Endodermal cell (in vitro differentiated cells): ENCODE measurements at regions not wholly inside any gene's neighbourhood (a gene's known extent, or its start where the extent isn't known, plus 50 kb on each side); places are given as distances from the start of the nearest gene placed in this dataset.
"Not testable (repeated sequence)": the region's sequence is repeated elsewhere in the genome, so short reads cannot be mapped to it uniquely, and the experiment has no call there.

Experiments
- DNase-seq: peaks from one replicate; pipeline ENCODE4 v3.0.0-alpha.2; 2017
- H3K27ac ChIP-seq: 2 replicates; pipeline ENCODE4 v1.5.1; 2013; ENCODE audit warnings: mild to moderate bottlenecking, low read depth, low read length, moderate library complexity
- H3K27me3 ChIP-seq: 2 replicates; pipeline ENCODE4 v1.6.1; 2013; ENCODE audit warnings: mild to moderate bottlenecking, low read length, moderate library complexity; ENCODE audit not compliant: insufficient read depth, control insufficient read depth, poor library complexity, severe bottlenecking
- H3K36me3 ChIP-seq: 2 replicates; pipeline ENCODE4 v1.7.0; 2013; ENCODE audit warnings: mild to moderate bottlenecking, low read length, moderate library complexity; ENCODE audit not compliant: control insufficient read depth, insufficient read depth
- H3K4me1 ChIP-seq: one replicate; pipeline ENCODE4 v1.7.0; 2013; ENCODE audit warnings: low read length; ENCODE audit not compliant: control insufficient read depth, insufficient read depth
- H3K4me3 ChIP-seq: 2 replicates; pipeline ENCODE4 v1.5.1; 2013; ENCODE audit warnings: mild to moderate bottlenecking, low read length, moderate library complexity
- H3K9ac ChIP-seq: 2 replicates; pipeline ENCODE4 v1.6.1; 2013; ENCODE audit warnings: mild to moderate bottlenecking, low read length, moderate library complexity; ENCODE audit not compliant: poor library complexity, severe bottlenecking; ENCODE audit errors: extremely low read depth
- H3K9me3 ChIP-seq: 2 replicates; pipeline ENCODE4 v1.6.1; 2013; ENCODE audit warnings: mild to moderate bottlenecking, low read length, moderate library complexity; ENCODE audit not compliant: control insufficient read depth
- H3K27ac Mint-ChIP-seq: 2 replicates; pipeline ENCODE4 v1.8.0; 2020; ENCODE audit warnings: mixed read lengths
- H3K27me3 Mint-ChIP-seq: 2 replicates; pipeline ENCODE4 v1.8.0; 2021; ENCODE audit warnings: mild to moderate bottlenecking, mixed read lengths; ENCODE audit not compliant: insufficient read depth
- H3K36me3 Mint-ChIP-seq: 2 replicates; pipeline ENCODE4 v1.8.0; 2020; ENCODE audit warnings: low read depth, mixed read lengths
- H3K4me1 Mint-ChIP-seq: 2 replicates; pipeline ENCODE4 v1.8.0; 2020; ENCODE audit warnings: mixed read lengths
- H3K4me3 Mint-ChIP-seq: 2 replicates; pipeline ENCODE4 v1.8.0; 2020; ENCODE audit warnings: mild to moderate bottlenecking, moderate library complexity, mixed read lengths
- H3K9me3 Mint-ChIP-seq: 2 replicates; pipeline ENCODE4 v1.8.0; 2020; ENCODE audit warnings: mild to moderate bottlenecking, mixed read lengths
- WGBS, 2 experiments: methylation state at CpG; one replicate each; pipeline versions ENCODE4 v1.1.5 to v1.1.7; 2013; ENCODE audit warnings: missing lambda C conversion rate in 2 of 2, mixed read lengths in 1 of 2; ENCODE audit not compliant: insufficient coverage in 1 of 2, insufficient read length in 1 of 2; 5-methylcytosine and 5-hydroxymethylcytosine counted together
- TF ChIP-seq, protein P1 (sequence below): fragments of 200-600 bp; sonication (generic); conservative IDR thresholded peaks from 2 replicates; pipeline ENCODE4 v1.5.0; 2021; ENCODE audit warnings: antibody characterized with exemption, mild to moderate bottlenecking

DNA sequence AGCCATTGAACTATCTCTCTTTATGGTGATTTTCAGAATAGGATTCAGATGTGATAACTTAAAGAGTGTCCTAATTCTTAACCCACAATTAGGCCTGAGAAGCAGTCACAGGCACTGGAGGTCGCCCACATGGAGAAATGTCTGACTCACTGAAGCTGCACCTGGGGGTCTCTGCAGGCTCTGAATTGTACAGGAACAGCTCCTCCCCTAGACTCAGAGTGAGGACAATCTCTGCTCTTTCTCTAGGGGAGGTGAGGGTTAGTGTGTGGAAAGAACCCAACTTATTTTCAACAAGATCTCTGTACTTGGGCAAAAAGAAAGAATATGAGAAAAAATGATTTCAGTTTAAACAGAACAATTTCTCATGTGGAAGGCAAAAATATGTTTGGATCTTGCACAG is 1124.6 kb downstream of the TMEM121 start:
- H3K4me3 Mint-ChIP-seq: no peak overlapping the region
- 16% methylated on average over 1 of the region's 1 CpG; no CpG with 5 or more reads in 1 of the 2 experiments for WGBS, 2 experiments

DNA sequence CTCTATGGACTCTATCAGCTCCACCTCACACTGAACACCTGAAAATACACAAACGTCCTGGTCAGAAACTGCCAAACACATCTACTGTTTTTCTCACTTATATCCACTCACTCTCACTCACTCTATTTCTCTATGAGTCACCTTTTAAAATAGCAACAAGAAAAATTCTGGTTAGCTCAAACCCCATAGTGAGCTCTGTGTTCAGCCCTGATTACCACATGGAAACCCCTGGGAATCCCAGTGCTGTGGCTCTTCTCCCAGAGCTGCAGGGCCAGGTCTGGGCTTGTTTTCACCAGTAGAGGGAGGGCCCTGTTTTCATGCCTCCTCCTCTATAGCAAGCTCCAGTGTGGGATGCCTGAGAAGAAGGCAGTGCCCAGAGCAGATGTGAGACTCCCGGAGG is 1126.1 kb downstream of the TMEM121 start:
- peaks cover 82% of the 10 kb centered on the region for H3K9me3 ChIP-seq

More for the DNA sequence above, 1124.6 kb downstream of the TMEM121 start:
- H3K36me3 ChIP-seq: no peaks in the 10 kb centered on the region
- no peak overlapping the region for H3K9ac ChIP-seq
- no peak overlapping the region for H3K4me3 ChIP-seq
- TF ChIP-seq, protein P1, sequence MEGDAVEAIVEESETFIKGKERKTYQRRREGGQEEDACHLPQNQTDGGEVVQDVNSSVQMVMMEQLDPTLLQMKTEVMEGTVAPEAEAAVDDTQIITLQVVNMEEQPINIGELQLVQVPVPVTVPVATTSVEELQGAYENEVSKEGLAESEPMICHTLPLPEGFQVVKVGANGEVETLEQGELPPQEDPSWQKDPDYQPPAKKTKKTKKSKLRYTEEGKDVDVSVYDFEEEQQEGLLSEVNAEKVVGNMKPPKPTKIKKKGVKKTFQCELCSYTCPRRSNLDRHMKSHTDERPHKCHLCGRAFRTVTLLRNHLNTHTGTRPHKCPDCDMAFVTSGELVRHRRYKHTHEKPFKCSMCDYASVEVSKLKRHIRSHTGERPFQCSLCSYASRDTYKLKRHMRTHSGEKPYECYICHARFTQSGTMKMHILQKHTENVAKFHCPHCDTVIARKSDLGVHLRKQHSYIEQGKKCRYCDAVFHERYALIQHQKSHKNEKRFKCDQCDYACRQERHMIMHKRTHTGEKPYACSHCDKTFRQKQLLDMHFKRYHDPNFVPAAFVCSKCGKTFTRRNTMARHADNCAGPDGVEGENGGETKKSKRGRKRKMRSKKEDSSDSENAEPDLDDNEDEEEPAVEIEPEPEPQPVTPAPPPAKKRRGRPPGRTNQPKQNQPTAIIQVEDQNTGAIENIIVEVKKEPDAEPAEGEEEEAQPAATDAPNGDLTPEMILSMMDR: no peak
- no peaks in the 10 kb centered on the region for H3K36me3 Mint-ChIP-seq
- peaks cover 83% of the 10 kb centered on the region for H3K9me3 ChIP-seq
- no peaks in the 10 kb centered on the region for H3K27me3 Mint-ChIP-seq
- H3K4me1 ChIP-seq: no peaks in the 10 kb centered on the region
- H3K9me3 Mint-ChIP-seq: peaks cover 92% of the 10 kb centered on the region
- H3K4me1 Mint-ChIP-seq: no peaks in the 10 kb centered on the region
- H3K27ac Mint-ChIP-seq: no peak overlapping the region
- H3K27me3 ChIP-seq: no peaks in the 10 kb centered on the region
- DNase-seq: no peak
- H3K27ac ChIP-seq: no peak overlapping the region

DNA sequence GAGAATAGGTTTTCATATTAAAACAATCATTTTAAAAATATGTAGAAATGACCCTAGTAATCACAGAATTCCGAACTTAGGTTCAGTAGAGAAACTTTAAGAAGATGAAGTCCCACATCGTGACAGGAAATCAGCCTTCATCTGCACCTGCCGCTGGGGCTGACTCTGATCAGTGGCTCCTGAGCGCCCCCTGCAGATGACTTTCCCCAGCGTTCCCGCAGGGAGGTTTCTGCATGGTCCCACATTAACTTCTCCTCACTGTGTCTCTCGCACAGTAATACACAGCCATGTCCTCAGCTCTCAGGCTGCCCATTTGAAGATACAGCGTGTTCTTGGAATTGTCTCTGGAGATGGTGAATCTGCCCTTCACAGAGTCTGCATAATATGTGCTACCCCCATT is 1131.1 kb downstream of the TMEM121 start:
- Histone ChIP-seq H3K27me3 (no peaks in the 10 kb centered on the region), H3K4me1 (no peaks in the 10 kb centered on the region), H3K27ac (no peak overlapping the region), H3K36me3 (no peaks in the 10 kb centered on the region), H3K9ac (no peak overlapping the region), H3K4me3 (no peak overlapping the region), H3K9me3 (peaks cover 73% of the 10 kb centered on the region)
- 83 to 93% methylated on average over 5 to 8 of the region's 8 CpGs for WGBS, 2 experiments
- Mint-ChIP-seq H3K36me3 (no peaks in the 10 kb centered on the region), H3K9me3 (peaks cover 86% of the 10 kb centered on the region), H3K4me3 (no peak overlapping the region), H3K27ac (no peak overlapping the region), H3K4me1 (no peaks in the 10 kb centered on the region), H3K27me3 (no peaks in the 10 kb centered on the region)
- no peak for DNase-seq
- TF ChIP-seq, protein P1: no peak

More for the DNA sequence above, 1126.1 kb downstream of the TMEM121 start:
- H3K27me3 Mint-ChIP-seq: no peaks in the 10 kb centered on the region
- no peak overlapping the region for H3K9ac ChIP-seq
- no peak overlapping the region for H3K27ac Mint-ChIP-seq
- H3K4me3 Mint-ChIP-seq: no peak overlapping the region
- no peak overlapping the region for H3K4me3 ChIP-seq
- no peaks in the 10 kb centered on the region for H3K4me1 Mint-ChIP-seq
- peaks cover 92% of the 10 kb centered on the region for H3K9me3 Mint-ChIP-seq
- no peaks in the 10 kb centered on the region for H3K27me3 ChIP-seq
- H3K27ac ChIP-seq: no peak overlapping the region
- no peaks in the 10 kb centered on the region for H3K4me1 ChIP-seq
- no peak for DNase-seq
- TF ChIP-seq, protein P1: no peak
- no peaks in the 10 kb centered on the region for H3K36me3 Mint-ChIP-seq
- WGBS, 2 experiments: 17 to 59% methylated on average over 1 to 2 of the region's 2 CpGs
- H3K36me3 ChIP-seq: no peaks in the 10 kb centered on the region

DNA sequence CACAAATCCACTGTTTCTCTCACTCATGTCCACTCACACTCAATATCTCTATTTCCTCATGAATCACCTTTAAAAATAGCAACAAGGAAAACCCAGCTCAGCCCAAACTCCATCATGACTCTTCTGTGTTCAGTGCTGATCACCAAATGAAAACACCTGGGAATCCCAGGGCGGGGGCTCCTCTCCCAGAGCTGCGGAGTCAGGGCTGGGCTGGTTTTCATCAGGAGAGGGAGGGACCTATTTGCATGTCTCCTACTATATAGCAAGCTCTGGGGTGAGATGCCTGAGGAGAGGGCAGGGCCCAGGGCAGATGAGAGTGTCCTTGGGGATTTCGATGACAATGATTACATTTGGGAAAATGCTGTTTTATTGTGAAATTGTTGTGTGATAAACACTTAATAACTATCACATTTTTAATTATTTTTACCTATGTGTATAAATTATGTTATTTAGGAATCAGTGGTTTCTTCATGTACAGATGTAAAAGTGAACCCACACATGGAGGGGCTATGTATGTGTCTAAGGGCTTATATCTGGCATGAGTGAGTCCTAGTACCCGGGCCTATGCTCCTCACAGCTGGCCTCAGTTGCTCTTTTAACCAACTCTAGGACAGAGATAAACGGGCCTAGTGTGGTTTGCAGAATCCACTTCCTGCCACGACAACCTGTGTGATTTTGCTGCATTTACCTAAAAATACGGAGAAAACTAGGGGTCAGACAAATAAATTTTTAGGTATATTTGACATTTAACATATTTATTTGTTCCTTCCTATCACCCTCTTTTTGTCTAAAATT is 1131.9 kb downstream of the TMEM121 start:
- not testable (repeated sequence) for H3K27me3 ChIP-seq, H3K4me3 ChIP-seq, H3K27me3 Mint-ChIP-seq, DNase-seq, H3K4me3 Mint-ChIP-seq, H3K36me3 Mint-ChIP-seq, H3K27ac Mint-ChIP-seq, H3K4me1 ChIP-seq, H3K27ac ChIP-seq, H3K36me3 ChIP-seq, H3K4me1 Mint-ChIP-seq, H3K9ac ChIP-seq
- H3K9me3 ChIP-seq: peaks cover 77% of the 10 kb centered on the region
- WGBS, 2 experiments: 48 to 56% methylated on average over 4 to 6 of the region's 7 CpGs
- H3K9me3 Mint-ChIP-seq: peaks cover 89% of the 10 kb centered on the region

DNA sequence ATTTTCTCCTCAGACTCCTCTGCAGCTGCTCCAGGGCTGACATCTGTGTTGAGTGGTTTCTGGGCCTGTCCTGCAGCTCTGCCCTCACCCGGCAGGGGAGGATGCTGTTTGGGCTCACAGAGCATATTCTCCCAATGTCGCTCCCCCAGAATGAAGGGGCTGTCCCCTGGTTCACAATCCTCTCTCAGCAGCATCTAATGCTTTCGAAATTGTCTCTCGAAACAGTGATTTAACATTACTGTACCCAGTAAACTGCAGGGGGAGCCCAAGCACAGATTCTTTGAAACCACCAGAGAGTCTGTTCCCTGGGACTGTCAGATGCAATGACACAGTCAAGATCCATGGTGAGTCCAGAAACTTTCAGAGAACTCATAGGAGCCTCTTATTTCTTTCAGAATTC is 1135.2 kb downstream of the TMEM121 start:
- H3K27ac Mint-ChIP-seq, H3K27me3 Mint-ChIP-seq, H3K4me1 Mint-ChIP-seq, H3K4me3 Mint-ChIP-seq, H3K9ac ChIP-seq, H3K36me3 ChIP-seq, H3K27ac ChIP-seq, DNase-seq, H3K36me3 Mint-ChIP-seq, H3K4me1 ChIP-seq, H3K27me3 ChIP-seq: not testable (repeated sequence)
- peaks cover 78% of the 10 kb centered on the region for H3K9me3 Mint-ChIP-seq
- WGBS, 2 experiments: 76 to 83% methylated on average over 1 to 4 of the region's 4 CpGs
- Histone ChIP-seq H3K4me3 (peak overlapping the region; percentile 56), H3K9me3 (peaks cover 82% of the 10 kb centered on the region)
